ENCODE measurements at regions not wholly inside any gene's neighbourhood (a gene's known extent, or its start where the extent isn't known, plus 50 kb on each side); places are given as distances from the start of the nearest gene placed in this dataset.

DNA sequence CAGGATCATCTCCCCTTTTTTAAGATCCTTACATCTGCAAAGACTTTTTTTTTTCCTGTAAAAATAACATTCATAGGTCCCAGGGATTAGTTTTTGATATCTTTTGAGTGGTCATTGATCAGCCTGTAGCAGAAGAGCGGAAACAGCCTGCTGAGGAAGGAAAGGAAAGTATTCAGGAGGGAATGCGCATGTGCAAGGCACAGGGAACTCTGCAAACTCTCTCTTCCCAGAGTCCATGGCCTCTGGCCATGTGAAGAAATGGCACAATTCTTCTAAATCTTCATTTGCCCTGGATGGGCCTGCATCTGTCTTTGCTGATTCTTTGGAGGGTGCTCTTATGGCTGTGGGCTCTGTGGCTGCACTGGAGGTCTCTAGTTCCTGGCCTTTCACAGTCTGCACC lies 60.1 kb upstream of the SKOR2 start:
- TF ChIP-seq, protein P1, sequence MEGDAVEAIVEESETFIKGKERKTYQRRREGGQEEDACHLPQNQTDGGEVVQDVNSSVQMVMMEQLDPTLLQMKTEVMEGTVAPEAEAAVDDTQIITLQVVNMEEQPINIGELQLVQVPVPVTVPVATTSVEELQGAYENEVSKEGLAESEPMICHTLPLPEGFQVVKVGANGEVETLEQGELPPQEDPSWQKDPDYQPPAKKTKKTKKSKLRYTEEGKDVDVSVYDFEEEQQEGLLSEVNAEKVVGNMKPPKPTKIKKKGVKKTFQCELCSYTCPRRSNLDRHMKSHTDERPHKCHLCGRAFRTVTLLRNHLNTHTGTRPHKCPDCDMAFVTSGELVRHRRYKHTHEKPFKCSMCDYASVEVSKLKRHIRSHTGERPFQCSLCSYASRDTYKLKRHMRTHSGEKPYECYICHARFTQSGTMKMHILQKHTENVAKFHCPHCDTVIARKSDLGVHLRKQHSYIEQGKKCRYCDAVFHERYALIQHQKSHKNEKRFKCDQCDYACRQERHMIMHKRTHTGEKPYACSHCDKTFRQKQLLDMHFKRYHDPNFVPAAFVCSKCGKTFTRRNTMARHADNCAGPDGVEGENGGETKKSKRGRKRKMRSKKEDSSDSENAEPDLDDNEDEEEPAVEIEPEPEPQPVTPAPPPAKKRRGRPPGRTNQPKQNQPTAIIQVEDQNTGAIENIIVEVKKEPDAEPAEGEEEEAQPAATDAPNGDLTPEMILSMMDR (conservative IDR thresholded peaks at IDR 0.05; ENCODE audit: low read depth, low read length): no peak
- no peak for DNase-seq (ENCODE audit: low read depth)

More for the DNA sequence above, 60.1 kb upstream of the SKOR2 start:
- no peak overlapping the region for H3K4me3 ChIP-seq (ENCODE audit: low read length)

Measured in retinal pigment epithelial cell (primary cell).